SK-N-MC (cell line): ENCODE measurements at regions not wholly inside any gene's neighbourhood (a gene's known extent, or its start where the extent isn't known, plus 50 kb on each side); places are given as distances from the start of the nearest gene placed in this dataset.

Source experiments
- EZH2 ChIP-seq: fragments of 200-600 bp; sonication (generic); IDR thresholded peaks from one replicate; pipeline ENCODE4 v1.6.1; 2017; ENCODE audit warnings: antibody characterized with exemption
- FOXP2 ChIP-seq: optimal IDR thresholded peaks from 2 replicates; pipeline ENCODE3; 2011; ENCODE audit warnings: mild to moderate bottlenecking, moderate library complexity; ENCODE audit not compliant: insufficient read depth; ENCODE audit errors: extremely low read length, control extremely low read depth
- POLR2AphosphoS5 ChIP-seq: IDR thresholded peaks from 2 replicates; pipeline ENCODE4 v1.6.1; 2012; ENCODE audit warnings: mild to moderate bottlenecking, low read depth, low read length, borderline replicate concordance

GRCh38 chr6:98498144-98498775 is 336.1 kb upstream of the POU3F2 start:
- TF ChIP-seq EZH2 (no peak), POLR2AphosphoS5 (no peak), FOXP2 (no peak)
